ENCODE measurements at regions not wholly inside any gene's neighbourhood (a gene's known extent, or its start where the extent isn't known, plus 50 kb on each side); places are given as distances from the start of the nearest gene placed in this dataset.

DNA sequence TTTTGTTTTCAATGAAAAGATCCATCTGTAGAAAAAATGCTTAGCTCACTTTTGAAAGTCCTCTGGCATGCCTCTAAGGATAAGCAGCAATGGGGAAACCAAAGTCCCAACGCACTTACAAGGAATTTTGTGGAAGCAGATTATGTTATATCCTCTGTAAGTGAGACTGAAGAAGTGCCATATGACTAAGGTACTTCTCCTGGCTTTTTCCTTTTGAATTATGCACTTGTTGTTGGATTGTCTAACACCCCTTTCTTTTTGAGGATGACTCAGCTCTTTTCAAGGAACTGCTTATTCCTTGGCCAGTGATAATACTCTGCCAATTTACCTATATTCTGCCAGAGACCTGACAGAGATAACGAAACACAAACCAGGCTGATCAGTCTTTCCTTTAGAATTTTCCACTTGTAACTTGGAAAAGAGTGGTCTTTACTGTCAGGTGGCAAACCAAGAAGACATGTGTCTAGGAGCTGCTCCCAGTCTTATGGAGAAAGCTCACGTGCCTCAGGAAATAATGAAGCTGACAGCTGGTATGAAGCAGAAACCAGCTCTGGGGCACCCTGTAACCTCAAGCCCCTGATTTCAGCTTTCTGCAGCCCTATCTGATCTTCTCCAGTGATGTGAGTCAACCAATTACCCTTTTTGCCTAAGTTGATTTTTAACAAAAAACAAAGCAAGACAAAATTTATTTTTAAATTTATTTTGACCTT lies 290.8 kb upstream of the FBXL7 start:
- CTCF ChIA-PET: no interaction called here
- H3K27ac ChIP-seq: no peak overlapping the region
- no peak for DNase-seq (ENCODE audit: low spot score)
- TF ChIP-seq, protein P1, sequence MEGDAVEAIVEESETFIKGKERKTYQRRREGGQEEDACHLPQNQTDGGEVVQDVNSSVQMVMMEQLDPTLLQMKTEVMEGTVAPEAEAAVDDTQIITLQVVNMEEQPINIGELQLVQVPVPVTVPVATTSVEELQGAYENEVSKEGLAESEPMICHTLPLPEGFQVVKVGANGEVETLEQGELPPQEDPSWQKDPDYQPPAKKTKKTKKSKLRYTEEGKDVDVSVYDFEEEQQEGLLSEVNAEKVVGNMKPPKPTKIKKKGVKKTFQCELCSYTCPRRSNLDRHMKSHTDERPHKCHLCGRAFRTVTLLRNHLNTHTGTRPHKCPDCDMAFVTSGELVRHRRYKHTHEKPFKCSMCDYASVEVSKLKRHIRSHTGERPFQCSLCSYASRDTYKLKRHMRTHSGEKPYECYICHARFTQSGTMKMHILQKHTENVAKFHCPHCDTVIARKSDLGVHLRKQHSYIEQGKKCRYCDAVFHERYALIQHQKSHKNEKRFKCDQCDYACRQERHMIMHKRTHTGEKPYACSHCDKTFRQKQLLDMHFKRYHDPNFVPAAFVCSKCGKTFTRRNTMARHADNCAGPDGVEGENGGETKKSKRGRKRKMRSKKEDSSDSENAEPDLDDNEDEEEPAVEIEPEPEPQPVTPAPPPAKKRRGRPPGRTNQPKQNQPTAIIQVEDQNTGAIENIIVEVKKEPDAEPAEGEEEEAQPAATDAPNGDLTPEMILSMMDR (conservative IDR thresholded peaks at IDR 0.05; ENCODE audit: low read depth): no peak
- POLR2A ChIA-PET (ENCODE audit: low non-redundant PET): no interaction called here

GRCh38 chr5:15206133-15206532 lies 293.8 kb upstream of the FBXL7 start:
- TF ChIP-seq, protein P1 (conservative IDR thresholded peaks at IDR 0.05; ENCODE audit: low read depth): no peak
- H3K27ac ChIP-seq: no peak overlapping the region
- CTCF ChIA-PET: no interaction called here
- DNase-seq (ENCODE audit: low spot score): no peak
- POLR2A ChIA-PET (ENCODE audit: low non-redundant PET): no interaction called here

DNA sequence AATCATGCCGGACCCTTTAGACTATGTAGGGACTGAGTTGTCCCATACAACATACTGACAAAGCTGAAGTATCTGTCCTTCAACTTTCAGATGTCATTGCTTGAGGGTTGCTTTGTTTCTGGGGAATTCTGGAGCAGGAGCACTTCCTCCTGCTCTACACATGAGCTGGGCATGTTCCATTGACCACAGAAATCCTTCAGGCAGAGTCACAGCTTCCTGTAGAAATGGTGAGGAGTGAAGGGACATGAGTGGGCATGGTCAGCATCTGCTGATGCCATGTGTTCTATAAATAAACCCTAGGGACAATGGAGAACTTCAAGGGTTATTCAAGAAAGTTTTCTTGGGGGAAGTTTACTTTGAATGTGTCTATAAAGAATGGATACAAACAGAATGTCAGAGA lies 296.6 kb upstream of the FBXL7 start:
- POLR2A ChIA-PET (ENCODE audit: low non-redundant PET): no interaction called here
- TF ChIP-seq, protein P1 (conservative IDR thresholded peaks at IDR 0.05; ENCODE audit: low read depth): no peak
- CTCF ChIA-PET: no interaction called here
- H3K27ac ChIP-seq: no peak overlapping the region
- DNase-seq (ENCODE audit: low spot score): no peak

GRCh38 chr5:15191012-15191411 lies 309.0 kb upstream of the FBXL7 start:
- CTCF ChIA-PET: no interaction called here
- POLR2A ChIA-PET (ENCODE audit: low non-redundant PET): no interaction called here
- DNase-seq (ENCODE audit: low spot score): no peak
- no peak overlapping the region for H3K27ac ChIP-seq
- TF ChIP-seq, protein P1 (conservative IDR thresholded peaks at IDR 0.05; ENCODE audit: low read depth): no peak

DNA sequence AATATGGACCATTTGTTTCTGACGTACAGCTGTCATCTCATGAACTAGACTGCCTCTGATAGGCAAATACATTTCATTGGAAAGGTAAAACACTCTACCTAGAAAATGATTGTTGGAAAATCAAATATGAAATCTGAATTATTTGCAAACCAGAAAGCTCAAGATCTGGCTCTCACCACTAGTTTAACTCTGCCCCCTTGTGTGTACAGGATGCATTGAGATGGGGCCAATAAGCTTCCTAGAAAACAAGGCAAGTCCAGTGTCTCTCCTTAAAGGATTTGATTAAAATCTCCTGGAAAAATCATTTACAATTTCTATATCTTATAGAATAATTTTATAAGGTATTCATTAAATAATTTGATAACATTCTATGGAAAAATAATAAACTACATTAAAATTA lies 311.9 kb upstream of the ANKH start:
- no peak overlapping the region for H3K27ac ChIP-seq
- ChIA-PET POLR2A (ENCODE audit: low non-redundant PET) (no interaction called here), CTCF (no interaction called here)
- no peak for DNase-seq (ENCODE audit: low spot score)
- TF ChIP-seq, protein P1 (conservative IDR thresholded peaks at IDR 0.05; ENCODE audit: low read depth): no peak

DNA sequence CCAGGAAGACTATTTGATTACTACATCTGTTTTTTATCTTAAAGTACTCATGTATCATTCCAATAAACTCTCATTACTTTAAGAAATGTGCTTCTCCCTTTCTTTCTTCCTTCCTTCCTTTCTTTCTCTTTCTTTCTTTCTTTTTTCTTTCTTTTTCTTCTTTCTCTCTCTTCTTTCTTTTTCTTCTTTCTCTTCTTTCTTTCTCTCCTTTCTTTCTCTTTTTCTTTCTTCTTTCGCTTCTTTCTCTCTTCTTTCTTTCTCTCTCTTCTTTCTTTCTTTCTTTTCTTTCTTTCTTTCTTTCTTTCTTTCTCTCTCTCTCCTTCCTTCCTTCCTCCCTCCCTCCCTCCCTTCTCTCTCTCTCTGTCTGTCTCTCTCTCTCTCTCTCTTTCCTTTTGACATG lies 298.6 kb upstream of the ANKH start:
- DNase-seq (ENCODE audit: low spot score): no peak
- ChIA-PET POLR2A (ENCODE audit: low non-redundant PET) (no interaction called here), CTCF (interaction anchor here (0.5 kb wide), 1 partner anchor 38 kb away, joined by 4 read pairs; no protein-coding TSS in a partner anchor)
- TF ChIP-seq, protein P1 (conservative IDR thresholded peaks at IDR 0.05; ENCODE audit: low read depth): no peak
- no peak overlapping the region for H3K27ac ChIP-seq

Measured in RWPE1 (cell line).